Naive thymus-derived CD4-positive, alpha-beta T cell (primary cell): ENCODE measurements at regions not wholly inside any gene's neighbourhood (a gene's known extent, or its start where the extent isn't known, plus 50 kb on each side); places are given as distances from the start of the nearest gene placed in this dataset.

ENCODE experiments used
- ATAC-seq: fragments of 150-1000 bp; cut with Tn5 transposase; 2 replicates; pipeline ENCODE4 v1.10.0; 2021; ENCODE audit warnings: mild to moderate bottlenecking, moderate library complexity
- CTCF ChIA-PET: fragments of 350-600 bp; sonication (Branson Sonifier 250); formaldehyde crosslinking; loops from one replicate; lab custom pipeline; 2021; ENCODE audit warnings: antibody characterized with exemption; lab: Charles Lee
- POLR2A ChIA-PET: fragments of 350-600 bp; sonication (Branson Sonifier 250); formaldehyde crosslinking; loops from one replicate; lab custom pipeline; 2021; ENCODE audit warnings: antibody characterized with exemption, inconsistent platforms; lab: Charles Lee
- DNase-seq, 9 donors: peaks; one replicate each; pipeline versions ENCODE4 v3.0.0 to v3.0.0-alpha.2; 2020 to 2022; ENCODE audit warnings: mixed read lengths in 1 of 9
- H3K27ac ChIP-seq: one replicate; pipeline ENCODE4 v1.7.0; 2013; ENCODE audit warnings: mild to moderate bottlenecking, low read depth, low read length, moderate library complexity
- H3K27me3 ChIP-seq, 2 donors: one replicate each; pipeline ENCODE4 v1.7.0; 2013; ENCODE audit warnings: low read length in 2 of 2, mild to moderate bottlenecking in 2 of 2, moderate library complexity in 2 of 2; ENCODE audit not compliant: control insufficient read depth in 2 of 2, insufficient read depth in 2 of 2
- H3K36me3 ChIP-seq, 3 experiments: 1 replicate in 2 of 3; 2 replicates in 1 of 3; pipeline ENCODE4 v1.7.0; 2013; ENCODE audit warnings: low read length in 3 of 3, mild to moderate bottlenecking in 3 of 3, moderate library complexity in 1 of 3; ENCODE audit not compliant: insufficient read depth in 3 of 3, control insufficient read depth in 2 of 3
- H3K4me1 ChIP-seq, 2 donors: one replicate each; pipeline ENCODE4 v1.7.0; 2013; ENCODE audit warnings: low read length in 2 of 2, mild to moderate bottlenecking in 2 of 2, moderate library complexity in 1 of 2; ENCODE audit not compliant: control insufficient read depth in 2 of 2, insufficient read depth in 2 of 2
- H3K4me3 ChIP-seq: 2 replicates; pipeline ENCODE4 v1.7.0; 2013; ENCODE audit warnings: mild to moderate bottlenecking, low read length
- H3K9me3 ChIP-seq, 3 experiments: 1 replicate in 2 of 3; 2 replicates in 1 of 3; pipeline ENCODE4 v1.7.0; 2013; ENCODE audit warnings: low read length in 3 of 3; ENCODE audit not compliant: control insufficient read depth in 2 of 3
- H3K27ac Mint-ChIP-seq, 9 donors: one replicate each; pipeline ENCODE4 v1.8.0; 2020 to 2022; ENCODE audit warnings: mixed read lengths in 9 of 9, mild to moderate bottlenecking in 8 of 9, moderate library complexity in 5 of 9, inconsistent platforms in 2 of 9
- H3K27me3 Mint-ChIP-seq, 5 donors: one replicate each; pipeline ENCODE4 v1.8.0; 2021 to 2022; ENCODE audit warnings: mixed read lengths in 5 of 5, mild to moderate bottlenecking in 1 of 5
- H3K36me3 Mint-ChIP-seq, 5 donors: one replicate each; pipeline ENCODE4 v1.8.0; 2020 to 2022; ENCODE audit warnings: mixed read lengths in 5 of 5, mild to moderate bottlenecking in 3 of 5, inconsistent platforms in 1 of 5
- H3K4me1 Mint-ChIP-seq, 7 donors: one replicate each; pipeline ENCODE4 v1.8.0; 2020 to 2022; ENCODE audit warnings: mixed read lengths in 7 of 7, mild to moderate bottlenecking in 3 of 7, inconsistent platforms in 1 of 7
- H3K4me3 Mint-ChIP-seq, 10 donors: one replicate each; pipeline ENCODE4 v1.8.0; 2020 to 2022; ENCODE audit warnings: mild to moderate bottlenecking in 10 of 10, mixed read lengths in 10 of 10, moderate library complexity in 6 of 10, inconsistent platforms in 2 of 10
- H3K9me3 Mint-ChIP-seq, 11 donors: one replicate each; pipeline ENCODE4 v1.8.0; 2020 to 2022; ENCODE audit warnings: mixed read lengths in 11 of 11, mild to moderate bottlenecking in 4 of 11, inconsistent platforms in 1 of 11, moderate library complexity in 1 of 11
- intact Hi-C, 2 donors: fragments of 100-400 bp; cut with micrococcal nuclease; formaldehyde crosslinking; loops; one replicate each; pipeline ENCODE4 v1.15.1; 2023

DNA sequence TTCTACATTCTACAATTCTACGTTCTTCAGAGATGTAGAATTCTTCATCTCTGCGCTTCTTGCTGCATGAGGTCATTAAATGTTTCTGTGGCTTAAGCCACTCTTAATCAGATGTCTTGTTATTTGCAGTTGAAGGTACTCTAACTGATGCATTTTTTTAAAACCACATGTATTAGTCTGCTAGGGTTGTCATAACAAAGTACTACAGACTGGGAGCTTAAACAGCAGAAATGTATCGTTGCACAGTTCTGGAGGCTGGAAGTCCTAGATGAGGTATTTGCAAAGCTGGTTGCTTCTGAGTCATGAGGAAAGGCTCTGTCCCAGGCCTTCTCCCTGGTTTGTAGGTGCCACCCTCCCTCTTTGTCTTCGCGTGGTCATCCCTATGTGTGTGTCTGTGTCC, 176.3 kb upstream of the GLI2 start:
- intact Hi-C loops: no loop called here
- Histone ChIP-seq H3K27me3 (no peaks in the 10 kb centered on the region), H3K4me3 (no peak overlapping the region), H3K4me1 (no peaks in the 10 kb centered on the region), H3K36me3 (no peaks in the 10 kb centered on the region), H3K27ac (no peak overlapping the region), H3K9me3 (no peaks in the 10 kb centered on the region)
- CTCF ChIA-PET: no interaction called here
- Mint-ChIP-seq H3K9me3 (peaks cover 0 to 3% (median 0%) of the 10 kb centered on the region in 11 donors), H3K4me1 (peaks cover 0 to 4% (median 0%) of the 10 kb centered on the region in 7 donors), H3K27me3 (peaks cover 0 to 34% (median 32%) of the 10 kb centered on the region in 5 donors), H3K4me3 (no peak overlapping the region), H3K27ac (no peak overlapping the region), H3K36me3 (no peaks in the 10 kb centered on the region)
- ATAC-seq (no peak), DNase-seq (no peak)
- POLR2A ChIA-PET: no interaction called here

GRCh38 chr2:120560330-120560729, 175.3 kb upstream of the GLI2 start:
- H3K27me3 ChIP-seq: no peaks in the 10 kb centered on the region
- no peaks in the 10 kb centered on the region for H3K36me3 ChIP-seq
- no peak overlapping the region for H3K27ac ChIP-seq
- no peak for ATAC-seq
- no peak for DNase-seq
- H3K9me3 ChIP-seq: no peaks in the 10 kb centered on the region
- H3K4me1 ChIP-seq: no peaks in the 10 kb centered on the region
- POLR2A ChIA-PET: no interaction called here
- CTCF ChIA-PET: no interaction called here
- Mint-ChIP-seq H3K4me1 (peaks cover 0 to 4% (median 0%) of the 10 kb centered on the region in 7 donors), H3K27me3 (peaks cover 0 to 30% (median 24%) of the 10 kb centered on the region in 5 donors), H3K9me3 (peaks cover 0 to 3% (median 0%) of the 10 kb centered on the region in 11 donors), H3K27ac (no peak overlapping the region), H3K36me3 (no peaks in the 10 kb centered on the region), H3K4me3 (no peak overlapping the region)
- intact Hi-C loops: no loop called here
- H3K4me3 ChIP-seq: no peak overlapping the region

DNA sequence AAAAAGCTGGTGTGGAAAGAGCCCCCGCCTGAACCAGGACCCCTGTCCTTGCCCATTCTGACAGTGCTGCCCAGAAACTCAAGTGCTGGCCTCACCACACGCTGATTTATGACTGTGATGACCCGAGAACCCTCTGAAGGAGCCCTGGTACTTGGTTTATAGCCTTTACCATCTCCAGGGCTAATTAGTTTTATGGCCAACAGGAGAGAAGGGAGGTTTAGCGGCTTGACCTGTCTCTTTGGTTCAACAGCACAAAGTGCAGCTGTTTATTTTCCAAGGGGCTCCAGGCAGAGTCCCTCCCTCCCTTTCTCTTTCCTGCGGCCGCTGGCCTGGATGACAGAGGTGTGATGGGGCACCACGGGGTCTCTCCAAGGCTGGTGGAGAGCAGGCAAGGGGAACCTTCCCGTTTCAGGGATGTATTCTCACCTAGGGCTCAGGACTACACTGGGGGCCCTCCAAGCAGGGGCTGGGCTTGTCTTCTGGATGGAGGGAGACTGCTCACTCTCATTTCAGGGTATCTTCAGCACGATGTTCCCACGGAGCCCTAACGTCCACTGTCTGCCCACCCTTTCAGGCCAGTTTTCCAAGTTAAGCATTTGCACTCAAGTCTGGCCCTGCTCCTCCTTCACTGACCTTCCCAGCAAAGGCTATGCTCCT, 174.2 kb upstream of the GLI2 start:
- H3K27me3 Mint-ChIP-seq: peaks cover 0 to 30% (median 15%) of the 10 kb centered on the region in 5 donors
- no peaks in the 10 kb centered on the region for H3K9me3 ChIP-seq
- H3K27ac Mint-ChIP-seq: no peak overlapping the region
- H3K4me3 Mint-ChIP-seq: no peak overlapping the region
- no peaks in the 10 kb centered on the region for H3K27me3 ChIP-seq
- no peaks in the 10 kb centered on the region for H3K4me1 ChIP-seq
- H3K4me1 Mint-ChIP-seq: peaks cover 0 to 4% (median 0%) of the 10 kb centered on the region in 7 donors
- H3K36me3 ChIP-seq: no peaks in the 10 kb centered on the region
- H3K9me3 Mint-ChIP-seq: peaks cover 0 to 3% (median 0%) of the 10 kb centered on the region in 11 donors
- H3K36me3 Mint-ChIP-seq: no peaks in the 10 kb centered on the region
- ChIA-PET CTCF (no interaction called here), POLR2A (no interaction called here)
- no peak overlapping the region for H3K27ac ChIP-seq
- intact Hi-C loops: no loop called here
- ATAC-seq: no peak
- no peak overlapping the region for H3K4me3 ChIP-seq
- DNase-seq: no peak

DNA sequence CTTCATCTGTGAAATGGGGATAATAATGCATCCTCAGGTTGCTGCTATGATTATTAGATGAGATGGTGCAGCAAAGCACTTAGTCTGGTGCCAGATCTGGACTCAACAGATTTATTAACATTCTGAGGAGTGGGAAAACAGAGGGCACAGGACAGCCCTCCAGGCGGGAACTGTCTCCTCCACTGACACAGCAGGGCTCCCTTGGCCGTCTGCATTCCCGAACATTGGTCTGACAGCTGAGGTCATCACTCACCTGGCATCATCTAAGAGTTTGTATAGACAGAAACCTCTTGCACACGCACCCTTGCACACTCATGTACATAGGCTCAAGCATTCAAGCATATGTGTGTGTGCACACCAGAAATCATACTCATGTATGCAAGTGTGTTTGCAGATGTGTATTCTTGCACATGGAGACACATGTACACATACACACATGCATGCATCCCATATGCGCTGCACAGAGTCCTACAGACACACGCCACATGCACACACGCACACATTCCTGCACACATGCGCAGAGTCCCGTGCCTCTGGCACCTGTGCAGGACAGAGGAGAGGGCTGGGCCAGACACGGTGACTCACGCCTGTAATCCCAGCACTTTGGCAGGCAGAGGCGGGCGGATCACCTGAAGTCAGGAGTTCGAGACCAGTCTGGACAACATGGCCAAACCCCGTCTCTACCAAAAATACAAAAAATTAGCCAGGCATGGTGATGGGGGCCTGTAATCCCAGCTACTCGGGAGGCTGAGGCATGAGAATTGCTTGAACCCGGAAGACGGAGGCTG, 173.3 kb upstream of the GLI2 start:
- POLR2A ChIA-PET: no interaction called here
- Histone ChIP-seq H3K4me3 (no peak overlapping the region), H3K9me3 (no peaks in the 10 kb centered on the region), H3K4me1 (no peaks in the 10 kb centered on the region), H3K27me3 (no peaks in the 10 kb centered on the region), H3K36me3 (no peaks in the 10 kb centered on the region), H3K27ac (no peak overlapping the region)
- peaks cover 0 to 24% (median 8%) of the 10 kb centered on the region in 5 donors for H3K27me3 Mint-ChIP-seq
- CTCF ChIA-PET: no interaction called here
- H3K27ac Mint-ChIP-seq: no peak overlapping the region
- H3K36me3 Mint-ChIP-seq: no peaks in the 10 kb centered on the region
- H3K4me3 Mint-ChIP-seq: no peak overlapping the region
- ATAC-seq (no peak), DNase-seq (no peak)
- intact Hi-C loops: no loop called here
- peaks cover 0 to 4% (median 0%) of the 10 kb centered on the region in 7 donors for H3K4me1 Mint-ChIP-seq
- peaks cover 0 to 3% (median 0%) of the 10 kb centered on the region in 11 donors for H3K9me3 Mint-ChIP-seq

DNA sequence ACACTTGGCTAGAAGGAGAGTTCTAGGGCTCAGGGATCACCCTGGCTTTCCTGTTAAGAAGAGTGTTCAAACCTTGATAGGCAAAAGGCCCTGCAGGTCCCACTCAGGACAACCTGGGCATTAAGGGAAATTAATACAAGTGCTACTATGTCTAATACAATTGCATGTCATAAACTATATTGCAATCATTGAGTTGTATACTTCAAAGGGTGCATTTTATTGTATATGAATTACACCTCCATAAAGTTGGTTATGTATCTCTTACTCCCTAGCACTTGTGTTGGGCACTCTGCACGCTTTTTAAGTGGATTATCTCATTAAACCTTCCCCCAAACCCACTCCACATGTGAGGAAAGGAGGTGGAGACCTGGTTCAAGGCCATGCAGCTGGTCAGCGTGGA, 172.1 kb upstream of the GLI2 start:
- Mint-ChIP-seq H3K27me3 (peaks cover 0 to 13% (median 0%) of the 10 kb centered on the region in 5 donors), H3K27ac (no peak overlapping the region), H3K9me3 (peaks cover 0 to under 1% (median 0%) of the 10 kb centered on the region in 11 donors), H3K4me3 (no peak overlapping the region), H3K4me1 (peaks cover 0 to 3% (median 0%) of the 10 kb centered on the region in 7 donors), H3K36me3 (no peaks in the 10 kb centered on the region)
- DNase-seq (no peak), ATAC-seq (no peak)
- Histone ChIP-seq H3K27me3 (no peaks in the 10 kb centered on the region), H3K4me1 (no peaks in the 10 kb centered on the region), H3K4me3 (no peak overlapping the region), H3K27ac (no peak overlapping the region), H3K9me3 (no peaks in the 10 kb centered on the region), H3K36me3 (no peaks in the 10 kb centered on the region)
- ChIA-PET CTCF (no interaction called here), POLR2A (no interaction called here)
- intact Hi-C loops: no loop called here

DNA sequence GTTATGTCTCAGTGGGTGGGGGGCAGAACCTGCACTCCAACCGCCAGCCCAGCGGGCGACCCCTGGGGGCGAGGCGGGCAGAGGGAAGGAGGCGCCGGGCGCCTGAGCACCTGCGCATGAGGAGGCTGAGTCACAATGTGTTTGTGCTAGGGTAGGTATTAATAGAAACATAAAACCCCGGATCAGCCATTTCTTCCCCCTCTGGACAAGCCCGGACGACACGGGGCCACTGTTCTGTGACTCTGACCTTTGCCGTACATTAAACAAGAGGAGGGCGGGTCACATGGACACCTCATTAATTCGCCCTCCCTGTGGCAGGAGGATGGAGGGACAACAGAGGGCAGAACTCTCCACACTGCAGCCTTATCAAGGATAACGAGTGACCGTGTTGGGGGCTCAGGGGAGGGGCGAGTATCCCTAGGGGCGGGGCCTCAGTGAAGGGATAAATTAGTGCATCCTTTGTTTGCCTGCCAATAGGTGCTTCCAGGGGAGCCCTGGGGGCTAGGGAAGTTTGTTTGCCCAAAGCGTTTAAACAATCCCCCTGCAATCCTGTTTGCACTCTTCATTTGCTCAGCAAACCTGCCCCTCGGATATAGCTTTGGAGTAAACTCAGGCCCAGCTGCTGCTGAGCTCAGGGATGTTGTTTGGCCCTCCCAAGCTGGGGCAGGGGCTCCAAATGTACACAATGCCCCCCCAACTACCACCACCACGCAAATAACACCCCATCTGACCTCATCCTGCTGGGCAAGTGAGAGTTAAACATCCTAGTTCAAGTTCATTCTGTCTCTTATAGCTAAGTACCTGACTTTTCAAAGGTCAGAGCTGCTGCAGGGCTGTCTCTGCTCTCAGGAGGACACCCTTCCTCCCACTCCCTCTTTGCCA, 171.2 kb upstream of the GLI2 start:
- Mint-ChIP-seq H3K4me3 (no peak overlapping the region), H3K27me3 (peaks cover 0 to 6% (median 0%) of the 10 kb centered on the region in 5 donors), H3K9me3 (no peaks in the 10 kb centered on the region), H3K36me3 (no peaks in the 10 kb centered on the region), H3K4me1 (no peaks in the 10 kb centered on the region), H3K27ac (no peak overlapping the region)
- Histone ChIP-seq H3K9me3 (no peaks in the 10 kb centered on the region), H3K4me3 (no peak overlapping the region), H3K4me1 (no peaks in the 10 kb centered on the region), H3K36me3 (no peaks in the 10 kb centered on the region), H3K27ac (no peak overlapping the region), H3K27me3 (no peaks in the 10 kb centered on the region)
- ChIA-PET POLR2A (no interaction called here), CTCF (no interaction called here)
- intact Hi-C loops: no loop called here
- ATAC-seq (no peak), DNase-seq (no peak)
